ENCODE measurements at regions not wholly inside any gene's neighbourhood (a gene's known extent, or its start where the extent isn't known, plus 50 kb on each side); places are given as distances from the start of the nearest gene placed in this dataset.

DNA sequence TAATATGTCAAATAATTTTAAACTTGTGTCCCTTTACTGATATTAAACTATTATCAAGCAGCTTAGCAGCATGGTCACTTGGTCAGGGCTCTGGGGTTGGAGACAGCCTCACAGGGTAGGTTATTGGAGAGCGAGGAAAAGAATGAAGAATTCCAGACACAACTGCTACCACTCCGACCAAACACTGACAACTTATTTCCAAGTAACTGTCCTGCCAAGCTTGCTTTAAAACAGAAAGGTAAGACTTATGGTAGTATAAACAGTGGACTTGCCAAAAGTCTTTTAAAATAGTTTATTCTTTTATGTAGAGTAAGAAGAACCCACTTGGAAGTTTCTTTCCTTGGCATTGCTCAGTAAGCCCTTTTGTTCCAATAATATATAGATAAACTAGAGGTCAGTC, 364.1 kb downstream of the DEPDC1B start:
- no peak for DNase-seq (ENCODE audit: low read depth)

DNA sequence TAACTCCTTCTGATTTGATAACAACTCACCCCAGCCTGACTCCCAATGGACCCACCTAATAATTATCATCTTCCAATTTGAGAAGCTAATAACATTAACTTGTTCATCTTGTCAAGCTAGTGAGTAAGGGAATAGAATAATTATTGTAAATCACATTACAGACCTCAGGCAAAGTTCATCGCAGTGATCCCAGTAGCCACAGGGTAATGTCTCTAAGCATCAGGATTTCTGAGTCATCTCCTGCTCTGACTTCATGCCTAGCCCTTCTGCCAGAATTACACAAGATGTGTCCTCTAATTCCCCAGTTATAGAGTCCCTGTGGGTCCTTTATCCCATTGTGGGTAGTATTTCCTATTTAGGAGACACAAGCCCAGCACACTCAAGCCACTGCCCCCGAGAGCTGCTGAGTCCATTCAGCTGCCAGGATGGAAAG, 365.7 kb downstream of the DEPDC1B start:
- peak; percentile 60 for DNase-seq (ENCODE audit: low read depth)

DNA sequence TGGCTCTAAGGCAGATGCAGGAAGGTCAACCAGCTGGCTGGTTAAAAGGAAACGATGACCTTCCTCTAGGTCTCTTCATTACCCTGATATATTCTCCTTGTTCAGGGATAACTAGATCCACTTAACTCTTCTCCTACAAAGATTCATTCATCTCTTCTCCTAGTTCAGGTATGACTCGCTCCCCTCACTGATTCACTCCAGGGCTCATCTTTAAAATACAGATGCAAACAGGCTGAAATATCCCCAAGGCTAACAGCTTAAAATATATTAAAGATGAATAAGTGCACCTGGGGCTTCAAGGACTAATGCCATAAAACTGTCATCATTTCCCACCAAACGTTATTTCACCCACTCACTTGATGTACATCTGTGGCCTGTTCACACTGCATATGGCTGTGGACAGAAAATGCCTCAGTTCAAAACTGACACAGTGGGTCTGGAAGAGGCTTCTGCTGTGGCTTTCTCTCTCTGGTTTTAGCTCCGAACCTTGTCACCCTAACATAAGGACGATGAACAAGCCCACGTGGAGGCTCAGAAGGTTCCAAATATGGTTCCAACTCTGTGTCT, 366.9 kb downstream of the DEPDC1B start:
- DNase-seq (ENCODE audit: low read depth), result peak; percentile 31

- DNase-seq (ENCODE audit: low read depth), result peak; percentile 59
Measured at GRCh38 chr5:60332244-60333004, 367.5 kb downstream of the DEPDC1B start.

DNA sequence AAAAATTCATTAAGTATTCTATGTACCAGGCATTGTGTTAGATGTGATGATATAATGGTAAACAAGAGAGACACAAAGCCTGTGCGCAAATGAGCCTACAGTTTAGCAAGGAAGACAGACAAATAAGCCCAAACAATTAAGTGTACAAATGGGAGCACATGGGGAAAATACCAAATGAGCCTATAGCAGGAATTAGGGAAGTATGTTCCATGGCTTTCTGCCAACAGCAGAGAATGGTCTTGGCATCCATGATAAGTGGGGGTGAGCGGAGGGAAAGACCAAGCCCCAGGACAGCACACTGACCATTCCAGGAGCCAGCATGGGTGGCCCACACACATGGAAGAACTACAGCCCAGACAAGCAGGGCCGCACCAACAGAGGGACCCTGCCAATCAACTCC, 369.7 kb downstream of the DEPDC1B start:
- DNase-seq (ENCODE audit: low read depth), result no peak

DNA sequence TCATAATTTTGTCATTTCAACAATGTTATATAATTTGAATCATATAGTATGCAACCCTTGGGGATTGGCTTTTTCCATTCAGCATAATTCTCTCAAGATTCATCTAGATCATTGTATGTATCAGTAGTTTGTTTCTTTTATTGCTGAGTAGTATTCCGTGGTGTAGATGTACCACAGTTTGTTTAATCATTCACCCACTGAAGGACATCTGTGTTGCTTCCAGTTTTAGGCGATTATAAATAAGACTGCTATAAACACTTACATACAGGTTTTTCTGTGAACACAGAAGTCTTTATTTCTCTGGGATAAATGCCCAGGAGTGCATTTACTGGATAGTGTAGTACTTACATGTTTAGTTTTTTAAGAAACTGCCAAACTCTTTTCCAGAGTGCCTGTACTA, 374.1 kb downstream of the DEPDC1B start:
- DNase-seq (ENCODE audit: low read depth), result no peak

GRCh38 chr5:60323596-60323995, 376.4 kb downstream of the DEPDC1B start:
- no peak for DNase-seq (ENCODE audit: low read depth)

GRCh38 chr5:60312098-60312497, 387.9 kb downstream of the DEPDC1B start:
- DNase-seq (ENCODE audit: low read depth), result no peak

- no peak for DNase-seq (ENCODE audit: low read depth)
Measured at GRCh38 chr5:60299944-60300343, 400.0 kb downstream of the DEPDC1B start.

GRCh38 chr5:60297658-60298057, 402.3 kb downstream of the DEPDC1B start:
- no peak for DNase-seq (ENCODE audit: low read depth)

GRCh38 chr5:60295423-60295822, 401.9 kb upstream of the PDE4D start:
- DNase-seq (ENCODE audit: low read depth), result no peak

DNA sequence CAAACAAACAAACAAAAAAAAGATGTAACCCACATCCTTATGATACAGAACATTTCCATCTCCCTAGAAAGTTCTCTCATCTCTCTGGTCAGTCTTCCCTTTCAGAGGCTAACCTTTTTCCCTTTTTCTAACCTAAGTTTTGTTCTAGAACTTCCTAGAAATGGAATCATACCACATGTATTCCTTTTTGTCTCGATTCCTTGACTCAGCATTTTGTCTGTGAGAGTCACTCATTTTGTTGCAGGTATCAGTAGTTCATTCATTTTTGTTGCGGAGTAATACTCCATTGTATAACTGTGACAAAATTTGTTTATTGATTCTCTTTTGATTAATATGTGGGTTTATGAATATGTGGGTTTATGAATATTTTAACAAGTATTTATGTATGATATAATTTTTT, 400.0 kb upstream of the PDE4D start:
- DNase-seq (ENCODE audit: low read depth), result no peak

- no peak for DNase-seq (ENCODE audit: low read depth)
Measured at GRCh38 chr5:60287174-60287771, 393.7 kb upstream of the PDE4D start.

GRCh38 chr5:60285910-60286309, 392.4 kb upstream of the PDE4D start:
- DNase-seq (ENCODE audit: low read depth), result no peak

GRCh38 chr5:60280943-60281342, 387.4 kb upstream of the PDE4D start:
- no peak for DNase-seq (ENCODE audit: low read depth)

DNA sequence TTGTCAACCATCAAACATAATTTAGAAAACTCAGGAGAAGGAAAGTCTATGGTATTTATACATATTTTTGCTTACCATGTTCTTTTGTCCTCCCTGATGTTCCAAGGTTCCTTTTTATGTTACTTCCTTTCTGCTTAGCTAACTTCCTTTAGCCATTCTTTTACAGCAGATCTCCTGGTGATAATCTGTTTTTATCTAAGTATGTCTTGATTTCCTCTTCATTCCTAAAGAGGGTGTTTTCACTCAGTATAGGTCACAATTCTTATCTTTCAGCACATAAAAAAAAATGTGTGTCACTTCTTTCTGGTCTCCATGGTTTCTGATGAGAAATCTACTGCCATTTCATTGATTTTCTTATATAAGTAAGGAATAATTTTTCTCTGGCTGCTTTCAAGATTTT, 384.4 kb upstream of the PDE4D start:
- DNase-seq (ENCODE audit: low read depth), result no peak

GRCh38 chr5:60274747-60275146, 381.2 kb upstream of the PDE4D start:
- no peak for DNase-seq (ENCODE audit: low read depth)

DNA sequence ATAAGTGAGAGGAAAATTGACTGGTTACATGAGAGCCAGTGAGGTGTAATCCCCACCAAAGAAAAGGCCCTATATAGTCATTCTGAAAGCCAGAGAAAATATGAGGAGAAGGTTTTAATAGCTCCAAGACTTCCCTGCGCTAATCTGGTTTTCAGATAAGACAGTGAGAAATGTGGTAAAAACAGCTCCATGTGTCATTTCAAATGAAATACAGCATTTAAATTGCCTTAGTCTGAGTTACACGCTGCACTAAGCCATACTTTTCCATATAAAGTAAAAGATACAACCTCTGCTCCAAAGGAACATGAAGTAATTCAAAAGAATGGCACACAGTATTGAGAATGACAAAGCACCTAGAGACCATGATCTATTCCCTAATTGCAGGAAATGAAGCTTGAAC, 378.0 kb upstream of the PDE4D start:
- DNase-seq (ENCODE audit: low read depth), result no peak

- no peak for DNase-seq (ENCODE audit: low read depth)
Measured at GRCh38 chr5:60267907-60268306, 374.4 kb upstream of the PDE4D start.

DNA sequence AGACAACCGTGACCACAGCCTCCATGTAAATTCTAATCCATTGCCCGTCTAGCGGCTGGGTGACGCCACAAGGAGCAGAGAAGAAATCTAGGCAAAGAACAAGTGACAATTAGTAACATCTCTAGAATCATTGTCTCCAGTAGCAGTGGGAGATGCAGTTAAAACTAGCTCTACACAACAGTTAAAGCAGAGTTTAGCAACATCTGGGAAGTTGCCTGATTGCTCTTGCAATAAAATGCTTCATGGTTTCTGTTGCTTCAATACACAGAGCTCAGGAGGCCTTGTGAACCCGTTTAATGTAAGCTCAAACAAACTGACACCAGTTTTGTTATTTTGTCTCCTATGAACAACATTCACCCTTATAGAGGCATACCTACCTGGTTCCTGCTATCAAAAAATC, 369.8 kb upstream of the PDE4D start:
- no peak for DNase-seq (ENCODE audit: low read depth)

DNA sequence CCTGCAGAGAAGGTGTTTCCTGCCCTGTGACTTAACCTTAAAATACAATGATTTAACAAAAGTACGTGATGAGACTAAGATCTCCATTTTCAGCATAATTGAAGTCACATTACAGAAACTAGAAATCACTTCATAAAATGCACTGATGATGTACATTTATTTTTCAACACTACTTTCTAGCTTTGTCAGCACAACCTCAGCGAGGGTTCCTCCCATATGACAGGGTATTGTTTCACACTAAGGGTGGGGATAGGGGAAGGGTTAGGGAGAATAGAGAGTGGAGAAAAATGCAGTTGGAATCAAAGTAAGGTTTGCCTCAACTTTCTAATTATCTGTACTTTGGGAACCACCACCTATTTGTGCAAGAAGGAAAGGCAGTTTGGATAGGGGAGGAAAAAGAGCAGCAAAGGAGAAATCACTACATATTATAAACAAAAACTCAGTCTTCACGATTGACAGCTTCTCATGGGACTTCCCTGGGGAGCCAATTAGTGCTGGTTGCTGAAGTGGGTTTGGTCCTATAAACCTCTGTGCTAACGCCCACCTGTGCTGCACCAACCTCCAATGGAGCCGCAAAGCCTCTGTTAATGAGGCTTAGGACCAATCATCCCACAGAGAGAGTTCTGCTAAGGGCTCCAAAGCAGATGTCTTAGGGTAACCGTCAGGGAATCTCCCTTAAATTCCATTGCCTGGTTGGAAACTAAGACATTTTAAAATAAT, 369.2 kb upstream of the PDE4D start:
- DNase-seq (ENCODE audit: low read depth), result no peak

DNA sequence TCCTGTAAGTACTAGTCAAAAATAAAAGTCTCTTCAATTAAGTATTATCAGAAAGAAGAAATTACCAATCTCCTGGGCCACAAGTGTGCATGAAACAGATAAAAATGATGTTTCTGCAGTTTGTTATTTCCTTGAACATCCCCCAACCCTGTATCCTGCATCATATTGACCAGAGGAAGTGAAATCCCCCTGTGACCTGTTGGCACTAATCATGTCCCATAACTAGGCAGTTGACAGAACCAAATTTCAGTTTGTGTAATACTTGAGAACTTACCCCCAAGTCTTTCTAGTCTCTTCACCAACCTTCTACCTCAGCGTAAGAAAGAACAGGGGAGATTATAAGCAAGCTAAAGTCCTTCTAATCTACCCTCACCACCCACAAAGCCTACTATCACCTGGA, 368.2 kb upstream of the PDE4D start:
- no peak for DNase-seq (ENCODE audit: low read depth)

- no peak for DNase-seq (ENCODE audit: low read depth)
Measured at GRCh38 chr5:60260658-60261057, 367.1 kb upstream of the PDE4D start.

Data from HS-5 (cell line).